ENCODE measurements at regions not wholly inside any gene's neighbourhood (a gene's known extent, or its start where the extent isn't known, plus 50 kb on each side); places are given as distances from the start of the nearest gene placed in this dataset.

- Histone ChIP-seq H3K27ac (no peak overlapping the region), H3K36me3 (no peaks in the 10 kb centered on the region), H3K4me3 (no peak overlapping the region), H3K4me1 (peaks cover 32 to 55% of the 10 kb centered on the region in 2 donors), H3K9me3 (no peaks in the 10 kb centered on the region), H3K27me3 (no peaks in the 10 kb centered on the region)
- ATAC-seq (no peak), DNase-seq (no peak)
- in situ Hi-C loops (cut with MboI; ENCODE audit: low sequenced_read_pairs in 4 of 4) (no loop called here), intact Hi-C loops (cut with DNase I; ENCODE audit: low total_unique reads) (no loop called here)
- TF ChIP-seq CTCF (IDR thresholded peaks at IDR 0.05 in 4 of 5, conservative IDR thresholded peaks at IDR 0.05 in 1 of 5) (no peak), POLR2A (IDR thresholded peaks at IDR 0.05) (no peak)
Measured at GRCh38 chr1:39147099-39148025, 57.1 kb upstream of the MACF1 start.

- no peaks in the 10 kb centered on the region for H3K9me3 ChIP-seq
- H3K4me3 ChIP-seq = no peak overlapping the region
- no peak for TF ChIP-seq CTCF (IDR thresholded peaks at IDR 0.05 in 4 of 5, conservative IDR thresholded peaks at IDR 0.05 in 1 of 5)
- TF ChIP-seq POLR2A (IDR thresholded peaks at IDR 0.05) = no peak
- no peaks in the 10 kb centered on the region for H3K36me3 ChIP-seq
- DNase-seq (no peak), ATAC-seq (no peak)
- in situ Hi-C loops (cut with MboI; ENCODE audit: low sequenced_read_pairs in 4 of 4) = no loop called here
- peaks cover 38 to 59% of the 10 kb centered on the region in 2 donors for H3K4me1 ChIP-seq
- H3K27me3 ChIP-seq = no peaks in the 10 kb centered on the region
- intact Hi-C loops (cut with DNase I; ENCODE audit: low total_unique reads) = no loop called here
- no peak overlapping the region for H3K27ac ChIP-seq
Measured at GRCh38 chr1:39148942-39149341, 55.6 kb upstream of the MACF1 start.

GRCh38 chr1:39149509-39149908 is 55.0 kb upstream of the MACF1 start:
- intact Hi-C loops (cut with DNase I; ENCODE audit: low total_unique reads) = no loop called here
- TF ChIP-seq POLR2A (IDR thresholded peaks at IDR 0.05) = no peak
- no peak for TF ChIP-seq CTCF (IDR thresholded peaks at IDR 0.05 in 4 of 5, conservative IDR thresholded peaks at IDR 0.05 in 1 of 5)
- H3K27ac ChIP-seq = no peak overlapping the region
- ATAC-seq (no peak), DNase-seq (no peak)
- no peaks in the 10 kb centered on the region for H3K27me3 ChIP-seq
- H3K4me3 ChIP-seq = no peak overlapping the region
- no peaks in the 10 kb centered on the region for H3K36me3 ChIP-seq
- H3K9me3 ChIP-seq = no peaks in the 10 kb centered on the region
- H3K4me1 ChIP-seq = peaks cover 44 to 64% of the 10 kb centered on the region in 2 donors
- in situ Hi-C loops (cut with MboI; ENCODE audit: low sequenced_read_pairs in 4 of 4) = no loop called here

GRCh38 chr1:39150779-39151178 is 53.7 kb upstream of the MACF1 start:
- no peak for DNase-seq
- H3K4me1 ChIP-seq = peaks cover 51 to 67% of the 10 kb centered on the region in 2 donors
- H3K27ac ChIP-seq = peak overlapping the region in 1 of 4 donors; percentile 43
- no peaks in the 10 kb centered on the region for H3K36me3 ChIP-seq
- intact Hi-C loops (cut with DNase I; ENCODE audit: low total_unique reads) = no loop called here
- ATAC-seq = no peak
- no peaks in the 10 kb centered on the region for H3K9me3 ChIP-seq
- TF ChIP-seq CTCF (IDR thresholded peaks at IDR 0.05 in 4 of 5, conservative IDR thresholded peaks at IDR 0.05 in 1 of 5) (no peak), POLR2A (IDR thresholded peaks at IDR 0.05) (no peak)
- no peaks in the 10 kb centered on the region for H3K27me3 ChIP-seq
- in situ Hi-C loops (cut with MboI; ENCODE audit: low sequenced_read_pairs in 4 of 4) = no loop called here
- no peak overlapping the region for H3K4me3 ChIP-seq
